ENCODE measurements at regions not wholly inside any gene's neighbourhood (a gene's known extent, or its start where the extent isn't known, plus 50 kb on each side); places are given as distances from the start of the nearest gene placed in this dataset.

DNA sequence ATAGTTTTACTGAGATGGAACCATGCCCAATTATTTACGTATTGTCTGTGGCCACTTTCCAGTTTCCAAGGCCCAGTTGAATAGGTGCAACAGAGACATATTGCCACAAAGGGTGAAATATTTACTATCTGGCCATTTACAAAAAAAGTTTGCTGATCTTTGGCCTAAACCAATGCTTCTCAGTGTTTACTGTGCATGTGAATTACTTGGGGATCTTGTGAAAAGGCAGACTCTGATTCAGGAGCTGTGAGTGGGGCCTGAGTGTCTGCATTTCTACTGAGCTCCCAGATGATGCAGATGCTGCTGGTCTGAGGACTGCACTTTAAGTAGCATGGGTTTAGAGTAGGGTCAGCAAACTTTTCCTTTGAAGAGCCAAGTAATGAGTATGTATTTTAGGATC lies 94.1 kb upstream of the PDE5A start:
- TF ChIP-seq, protein P1, sequence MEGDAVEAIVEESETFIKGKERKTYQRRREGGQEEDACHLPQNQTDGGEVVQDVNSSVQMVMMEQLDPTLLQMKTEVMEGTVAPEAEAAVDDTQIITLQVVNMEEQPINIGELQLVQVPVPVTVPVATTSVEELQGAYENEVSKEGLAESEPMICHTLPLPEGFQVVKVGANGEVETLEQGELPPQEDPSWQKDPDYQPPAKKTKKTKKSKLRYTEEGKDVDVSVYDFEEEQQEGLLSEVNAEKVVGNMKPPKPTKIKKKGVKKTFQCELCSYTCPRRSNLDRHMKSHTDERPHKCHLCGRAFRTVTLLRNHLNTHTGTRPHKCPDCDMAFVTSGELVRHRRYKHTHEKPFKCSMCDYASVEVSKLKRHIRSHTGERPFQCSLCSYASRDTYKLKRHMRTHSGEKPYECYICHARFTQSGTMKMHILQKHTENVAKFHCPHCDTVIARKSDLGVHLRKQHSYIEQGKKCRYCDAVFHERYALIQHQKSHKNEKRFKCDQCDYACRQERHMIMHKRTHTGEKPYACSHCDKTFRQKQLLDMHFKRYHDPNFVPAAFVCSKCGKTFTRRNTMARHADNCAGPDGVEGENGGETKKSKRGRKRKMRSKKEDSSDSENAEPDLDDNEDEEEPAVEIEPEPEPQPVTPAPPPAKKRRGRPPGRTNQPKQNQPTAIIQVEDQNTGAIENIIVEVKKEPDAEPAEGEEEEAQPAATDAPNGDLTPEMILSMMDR (IDR thresholded peaks at IDR 0.05; ENCODE audit: low read depth, low read length) = no peak
- TF ChIP-seq EZH2phosphoT487 (IDR thresholded peaks at IDR 0.05; ENCODE audit: low read depth) = no peak

Data from OCI-LY3 (cell line).